Gastroesophageal sphincter (tissue), 4 donors: ENCODE measurements at regions not wholly inside any gene's neighbourhood (a gene's known extent, or its start where the extent isn't known, plus 50 kb on each side); places are given as distances from the start of the nearest gene placed in this dataset.
"Not testable (repeated sequence)": the region's sequence is repeated elsewhere in the genome, so short reads cannot be mapped to it uniquely, and the experiment has no call there.

Experiments used
- ATAC-seq: fragments of 150-250 bp; one replicate; pipeline ENCODE4 v1.9.1; 2016; ENCODE audit warnings: mild to moderate bottlenecking, moderate library complexity
- H3K27ac ChIP-seq, 4 donors: fragments of 200-600 bp; sonication (generic) in 3 of 4; 1 replicate in 3 of 4; 2 replicates in 1 of 4; pipeline ENCODE4 v1.5.1; 2016 to 2019
- H3K27me3 ChIP-seq: fragments of 200-600 bp; sonication (generic); one replicate; pipeline ENCODE4 v1.5.1; 2019
- H3K36me3 ChIP-seq, 2 donors: fragments of 200-600 bp; sonication (generic); one replicate each; pipeline ENCODE4 v1.5.1; 2019; ENCODE audit warnings: control low read depth in 1 of 2
- H3K4me1 ChIP-seq, 3 donors: fragments of 200-600 bp; sonication (generic); 1 replicate in 2 of 3; 2 replicates in 1 of 3; pipeline ENCODE4 v1.5.1; 2016 to 2019; ENCODE audit warnings: control low read depth in 2 of 3
- H3K4me3 ChIP-seq, 2 donors: fragments of 200-600 bp; sonication (generic); one replicate each; pipeline ENCODE4 v1.5.1; 2019; ENCODE audit warnings: mild to moderate bottlenecking in 1 of 2, moderate library complexity in 1 of 2
- H3K9me3 ChIP-seq, 3 donors: fragments of 200-600 bp; sonication (generic); one replicate each; pipeline ENCODE4 v1.5.1; 2017 to 2019; ENCODE audit warnings: control low read depth in 2 of 3
- CTCF ChIP-seq, 4 experiments: fragments of 200-600 bp in 2 of 4; fragments of 450-650 bp in 2 of 4; sonication (generic) in 1 of 4; IDR thresholded peaks; one replicate each; pipeline ENCODE4 v1.5.1; 2017 to 2019; ENCODE audit warnings: antibody characterized with exemption in 4 of 4, mild to moderate bottlenecking in 2 of 4, moderate library complexity in 2 of 4
- EP300 ChIP-seq: sonication (generic); formaldehyde crosslinking; IDR thresholded peaks from one replicate; pipeline ENCODE4 v1.6.1; 2017; ENCODE audit warnings: antibody characterized with exemption, mild to moderate bottlenecking
- POLR2A ChIP-seq, 2 donors: fragments of 450-650 bp; IDR thresholded peaks; one replicate each; pipeline ENCODE4 v1.6.1; 2017; ENCODE audit warnings: antibody characterized with exemption in 2 of 2, mild to moderate bottlenecking in 2 of 2, moderate library complexity in 1 of 2
- POLR2AphosphoS5 ChIP-seq: sonication (generic); formaldehyde crosslinking; IDR thresholded peaks from one replicate; pipeline ENCODE4 v1.6.1; 2017; ENCODE audit warnings: antibody characterized with exemption
- WGBS, 2 donors: methylation state at CpG; one replicate each; pipeline ENCODE4 v1.1.5; 2018; ENCODE audit warnings: low coverage in 1 of 2; 5-methylcytosine and 5-hydroxymethylcytosine counted together

GRCh38 chr1:121558514-121558913, 373.7 kb downstream of the SRGAP2C start:
- TF ChIP-seq EP300, result no peak
- TF ChIP-seq POLR2AphosphoS5, result no peak
- TF ChIP-seq POLR2A (IDR thresholded peaks at IDR 0.05), result no peak
- TF ChIP-seq CTCF (IDR thresholded peaks at IDR 0.05), result no peak
- Histone ChIP-seq H3K4me1 (no peaks in the 10 kb centered on the region), H3K36me3 (no peaks in the 10 kb centered on the region), H3K4me3 (no peak overlapping the region), H3K27ac (no peak overlapping the region), H3K9me3 (no peaks in the 10 kb centered on the region), H3K27me3 (no peaks in the 10 kb centered on the region)
- 30 to 35% methylated on average over 2 of the region's 2 CpGs for WGBS, 2 donors
- no peak for ATAC-seq

- TF ChIP-seq POLR2A (IDR thresholded peaks at IDR 0.05) (no peak), POLR2AphosphoS5 (no peak), EP300 (no peak), CTCF (IDR thresholded peaks at IDR 0.05) (no peak)
- Histone ChIP-seq H3K4me1 (no peaks in the 10 kb centered on the region), H3K27me3 (no peaks in the 10 kb centered on the region), H3K9me3 (no peaks in the 10 kb centered on the region), H3K27ac (no peak overlapping the region), H3K36me3 (no peaks in the 10 kb centered on the region), H3K4me3 (no peak overlapping the region)
- no peak for ATAC-seq
- WGBS, 2 donors, result 46 to 57% methylated on average over 4 of the region's 4 CpGs
Observed at GRCh38 chr1:121566346-121566745, 381.6 kb downstream of the SRGAP2C start.

- 61 to 85% methylated on average over 1 of the region's 1 CpG for WGBS, 2 donors
- no peaks in the 10 kb centered on the region for H3K9me3 ChIP-seq
Observed at GRCh38 chr1:121569428-121569827, 384.7 kb downstream of the SRGAP2C start.

GRCh38 chr1:121573881-121574504, 389.2 kb downstream of the SRGAP2C start:
- WGBS, 2 donors, result 84 to 89% methylated on average over 4 to 6 of the region's 11 CpGs
- H3K27me3 ChIP-seq, H3K36me3 ChIP-seq, H3K27ac ChIP-seq, ATAC-seq, H3K4me3 ChIP-seq, H3K9me3 ChIP-seq, H3K4me1 ChIP-seq: not testable (repeated sequence)

More at GRCh38 chr1:121569428-121569827, 384.7 kb downstream of the SRGAP2C start:
- no peak for ATAC-seq
- Histone ChIP-seq H3K36me3 (no peaks in the 10 kb centered on the region), H3K27me3 (no peaks in the 10 kb centered on the region), H3K4me1 (no peaks in the 10 kb centered on the region), H3K27ac (no peak overlapping the region), H3K4me3 (no peak overlapping the region)
- TF ChIP-seq POLR2AphosphoS5 (no peak), EP300 (no peak), CTCF (IDR thresholded peaks at IDR 0.05) (no peak), POLR2A (IDR thresholded peaks at IDR 0.05) (no peak)

GRCh38 chr1:121574505-121574899, 389.7 kb downstream of the SRGAP2C start:
- H3K9me3 ChIP-seq, H3K27ac ChIP-seq, H3K27me3 ChIP-seq, H3K4me1 ChIP-seq, H3K36me3 ChIP-seq, ATAC-seq, H3K4me3 ChIP-seq: not testable (repeated sequence)
- 72 to 96% methylated on average over 3 to 4 of the region's 12 CpGs for WGBS, 2 donors

- H3K9me3 ChIP-seq, result peaks cover 0 to 18% (median 0%) of the 10 kb centered on the region in 3 donors
- H3K27me3 ChIP-seq, ATAC-seq, H3K4me3 ChIP-seq, H3K27ac ChIP-seq, H3K4me1 ChIP-seq, H3K36me3 ChIP-seq: not testable (repeated sequence)
Observed at GRCh38 chr1:121582898-121583297, 398.1 kb downstream of the SRGAP2C start.
